DOHH2 (cell line): ENCODE measurements at regions not wholly inside any gene's neighbourhood (a gene's known extent, or its start where the extent isn't known, plus 50 kb on each side); places are given as distances from the start of the nearest gene placed in this dataset.

Experiments
- H3F3A ChIP-seq: fragments of 200-600 bp; sonication (generic), shearing (Covaris generic); 2 replicates; pipeline ENCODE4 v1.6.0; 2016; ENCODE audit warnings: antibody characterized with exemption, mild to moderate bottlenecking; ENCODE audit not compliant: control insufficient read depth, insufficient read depth
- H3K27ac ChIP-seq: fragments of 200-600 bp; sonication (generic); 2 replicates; pipeline ENCODE4 v1.5.1; 2014; ENCODE audit warnings: low read depth, mild to moderate bottlenecking, low read length, moderate library complexity
- H3K27me3 ChIP-seq: fragments of 200-600 bp; sonication (generic); 2 replicates; pipeline ENCODE4 v1.6.1; 2014; ENCODE audit warnings: mild to moderate bottlenecking, low read length, mixed read lengths; ENCODE audit not compliant: control insufficient read depth
- H3K36me3 ChIP-seq: fragments of 200-600 bp; sonication (generic); 2 replicates; pipeline ENCODE4 v1.6.1; 2014; ENCODE audit warnings: mild to moderate bottlenecking, low read length, moderate library complexity, mixed read lengths; ENCODE audit not compliant: control insufficient read depth
- H3K4me1 ChIP-seq: fragments of 200-600 bp; sonication (generic); 2 replicates; pipeline ENCODE4 v1.6.1; 2014; ENCODE audit warnings: mild to moderate bottlenecking, low read length, mixed read lengths; ENCODE audit not compliant: control insufficient read depth
- H3K4me2 ChIP-seq: fragments of 200-600 bp; sonication (generic); 2 replicates; pipeline ENCODE4 v1.6.0; 2014; ENCODE audit warnings: mild to moderate bottlenecking, low read length, moderate library complexity
- H3K4me3 ChIP-seq: fragments of 200-600 bp; sonication (generic); 2 replicates; pipeline ENCODE4 v1.5.1; 2014; ENCODE audit warnings: mild to moderate bottlenecking, low read length, mixed read lengths
- H3K79me2 ChIP-seq: fragments of 200-600 bp; sonication (generic); 2 replicates; pipeline ENCODE4 v1.6.1; 2014; ENCODE audit warnings: mild to moderate bottlenecking, low read length, mixed read lengths; ENCODE audit not compliant: control insufficient read depth
- H3K9me2 ChIP-seq: fragments of 200-600 bp; sonication (generic); replicated peaks from 2 replicates; pipeline ENCODE4 v1.6.1; 2014; ENCODE audit warnings: mild to moderate bottlenecking, low read length, mixed read lengths; ENCODE audit not compliant: control insufficient read depth
- H3K9me3 ChIP-seq: fragments of 200-600 bp; sonication (generic); 2 replicates; pipeline ENCODE4 v1.6.1; 2014; ENCODE audit warnings: antibody characterized with exemption, low read length, mixed read lengths; ENCODE audit not compliant: control insufficient read depth, insufficient read depth
- H4K20me1 ChIP-seq: fragments of 200-600 bp; sonication (generic); 2 replicates; pipeline ENCODE4 v1.6.0; 2014; ENCODE audit warnings: low read depth, mild to moderate bottlenecking, antibody characterized with exemption, low read length, moderate library complexity; ENCODE audit not compliant: control insufficient read depth, insufficient read depth
- EZH2phosphoT487 ChIP-seq: fragments of 200-600 bp; sonication (generic); IDR thresholded peaks from 2 replicates; pipeline ENCODE4 v1.6.1; 2017; ENCODE audit warnings: borderline replicate concordance, mild to moderate bottlenecking, antibody characterized with exemption, low read length, moderate library complexity, mixed read lengths
- TF ChIP-seq, protein P1 (sequence below): fragments of 200-600 bp; sonication (generic); IDR thresholded peaks from one replicate; pipeline ENCODE4 v1.5.1; 2014; ENCODE audit warnings: antibody characterized with exemption, mild to moderate bottlenecking, low read depth, low read length; ENCODE audit not compliant: poor library complexity, severe bottlenecking

DNA sequence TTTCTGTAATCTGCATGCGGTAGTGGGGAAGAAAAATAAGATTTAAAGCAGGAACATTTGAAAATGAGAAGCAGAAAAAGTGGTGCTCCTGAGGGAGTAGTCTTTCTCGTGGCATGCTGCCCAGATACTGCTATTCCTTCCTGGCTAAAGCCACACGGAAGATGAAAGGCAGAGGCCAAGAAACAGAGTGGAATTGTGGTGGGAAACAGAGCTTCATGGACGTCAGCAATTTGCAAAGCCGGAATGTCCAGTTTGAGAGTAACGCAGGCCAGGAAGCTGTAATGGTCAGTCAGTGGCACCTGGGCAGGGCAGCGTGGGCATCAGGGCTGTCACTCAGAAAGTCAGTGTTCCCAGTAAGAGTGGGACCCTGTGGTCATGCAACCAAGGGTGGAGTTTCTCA is 63.7 kb upstream of the FMR1 start:
- H3K36me3 ChIP-seq, result no peaks in the 10 kb centered on the region
- no peaks in the 10 kb centered on the region for H3F3A ChIP-seq
- H3K4me2 ChIP-seq, result no peak overlapping the region
- H3K79me2 ChIP-seq, result no peaks in the 10 kb centered on the region
- H3K9me2 ChIP-seq, result no peaks in the 10 kb centered on the region
- no peak overlapping the region for H3K27ac ChIP-seq
- H3K9me3 ChIP-seq, result no peaks in the 10 kb centered on the region
- H3K4me1 ChIP-seq, result no peaks in the 10 kb centered on the region
- H3K27me3 ChIP-seq, result no peaks in the 10 kb centered on the region
- TF ChIP-seq EZH2phosphoT487, result no peak
- TF ChIP-seq, protein P1, sequence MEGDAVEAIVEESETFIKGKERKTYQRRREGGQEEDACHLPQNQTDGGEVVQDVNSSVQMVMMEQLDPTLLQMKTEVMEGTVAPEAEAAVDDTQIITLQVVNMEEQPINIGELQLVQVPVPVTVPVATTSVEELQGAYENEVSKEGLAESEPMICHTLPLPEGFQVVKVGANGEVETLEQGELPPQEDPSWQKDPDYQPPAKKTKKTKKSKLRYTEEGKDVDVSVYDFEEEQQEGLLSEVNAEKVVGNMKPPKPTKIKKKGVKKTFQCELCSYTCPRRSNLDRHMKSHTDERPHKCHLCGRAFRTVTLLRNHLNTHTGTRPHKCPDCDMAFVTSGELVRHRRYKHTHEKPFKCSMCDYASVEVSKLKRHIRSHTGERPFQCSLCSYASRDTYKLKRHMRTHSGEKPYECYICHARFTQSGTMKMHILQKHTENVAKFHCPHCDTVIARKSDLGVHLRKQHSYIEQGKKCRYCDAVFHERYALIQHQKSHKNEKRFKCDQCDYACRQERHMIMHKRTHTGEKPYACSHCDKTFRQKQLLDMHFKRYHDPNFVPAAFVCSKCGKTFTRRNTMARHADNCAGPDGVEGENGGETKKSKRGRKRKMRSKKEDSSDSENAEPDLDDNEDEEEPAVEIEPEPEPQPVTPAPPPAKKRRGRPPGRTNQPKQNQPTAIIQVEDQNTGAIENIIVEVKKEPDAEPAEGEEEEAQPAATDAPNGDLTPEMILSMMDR, result no peak
- no peak overlapping the region for H3K4me3 ChIP-seq
- no peaks in the 10 kb centered on the region for H4K20me1 ChIP-seq

DNA sequence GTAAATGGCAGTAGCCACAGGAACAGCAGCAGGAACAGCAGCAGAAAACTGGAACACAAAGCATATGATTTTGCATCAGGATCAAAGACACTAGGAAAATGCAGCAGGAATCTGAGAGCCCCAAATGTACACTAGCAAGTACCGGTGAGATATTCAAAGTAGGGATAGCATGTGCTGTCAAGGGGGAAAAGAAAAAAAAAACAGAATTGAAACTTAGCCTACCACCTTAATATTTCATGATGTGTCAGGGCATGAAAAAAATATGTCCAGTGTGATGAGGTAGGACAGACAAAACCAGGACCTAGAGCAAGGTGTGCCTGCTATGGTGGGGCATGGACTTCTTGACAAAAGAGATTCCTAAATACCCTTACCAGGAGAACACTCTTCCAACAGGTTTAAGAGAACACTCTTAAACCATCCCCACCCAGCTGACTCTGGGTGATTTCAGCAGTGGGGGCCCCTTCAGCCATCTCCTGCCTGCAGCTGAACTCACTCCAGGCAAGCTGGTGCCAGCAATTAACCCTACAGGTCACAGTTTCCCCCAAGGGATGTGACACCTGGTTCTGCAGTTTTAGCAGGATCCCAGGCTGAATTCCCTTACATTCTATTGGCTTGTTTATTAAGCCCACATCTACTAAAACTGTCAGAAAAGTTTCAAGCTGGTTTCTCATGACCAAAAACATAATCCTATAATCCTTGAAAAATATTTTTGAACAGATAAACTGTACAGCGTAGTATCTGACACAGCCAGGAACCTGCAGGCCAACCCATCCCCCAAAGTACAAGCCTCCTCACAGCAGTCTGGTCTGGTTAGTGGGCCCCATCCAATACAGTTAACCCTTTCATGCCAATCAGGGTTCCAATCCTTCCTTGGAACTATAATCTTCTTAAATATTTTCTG is 62.9 kb upstream of the FMR1 start:
- no peaks in the 10 kb centered on the region for H3K27me3 ChIP-seq
- TF ChIP-seq, protein P1, result no peak
- no peak for TF ChIP-seq EZH2phosphoT487
- H3K4me3 ChIP-seq, result no peak overlapping the region
- H3K27ac ChIP-seq, result no peak overlapping the region
- no peaks in the 10 kb centered on the region for H3F3A ChIP-seq
- H3K4me2 ChIP-seq, result no peak overlapping the region
- H3K9me2 ChIP-seq, result no peaks in the 10 kb centered on the region
- no peaks in the 10 kb centered on the region for H3K9me3 ChIP-seq
- H3K79me2 ChIP-seq, result no peaks in the 10 kb centered on the region
- H3K4me1 ChIP-seq, result no peaks in the 10 kb centered on the region
- H4K20me1 ChIP-seq, result no peaks in the 10 kb centered on the region
- H3K36me3 ChIP-seq, result no peaks in the 10 kb centered on the region

DNA sequence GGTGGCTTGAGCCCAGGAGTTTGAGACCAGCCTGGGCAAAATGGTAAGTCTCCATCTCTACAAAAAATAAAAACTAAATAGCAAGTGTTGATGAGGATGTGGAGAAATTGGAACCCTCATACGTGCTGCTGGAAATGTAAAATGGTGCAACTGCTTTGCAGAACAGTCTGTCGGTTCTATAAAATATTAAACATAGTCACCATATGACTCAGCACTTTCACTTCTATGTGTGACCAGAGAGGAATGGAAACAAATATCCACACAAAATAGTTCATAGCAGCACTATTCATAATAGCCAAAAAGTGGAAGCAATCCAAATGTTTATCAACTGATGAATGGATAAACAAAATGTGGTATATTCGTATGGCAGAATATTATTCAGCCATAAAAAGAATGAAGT is 60.8 kb upstream of the FMR1 start:
- Histone ChIP-seq H3K9me3 (no peaks in the 10 kb centered on the region), H3K36me3 (no peaks in the 10 kb centered on the region), H3K79me2 (no peaks in the 10 kb centered on the region), H3F3A (no peaks in the 10 kb centered on the region), H4K20me1 (no peaks in the 10 kb centered on the region), H3K27ac (no peak overlapping the region), H3K27me3 (no peaks in the 10 kb centered on the region), H3K4me1 (no peaks in the 10 kb centered on the region), H3K9me2 (no peaks in the 10 kb centered on the region), H3K4me3 (no peak overlapping the region), H3K4me2 (no peak overlapping the region)
- TF ChIP-seq, protein P1, result no peak
- TF ChIP-seq EZH2phosphoT487, result no peak
